ENCODE measurements at regions not wholly inside any gene's neighbourhood (a gene's known extent, or its start where the extent isn't known, plus 50 kb on each side); places are given as distances from the start of the nearest gene placed in this dataset.

GRCh38 chr5:106185661-106186081 is 1485.1 kb downstream of the EFNA5 start:
- TF ChIP-seq CTCF (IDR thresholded peaks at IDR 0.05) = no peak
- TF ChIP-seq EZH2 (IDR thresholded peaks at IDR 0.05; ENCODE audit: borderline replicate concordance, insufficient read depth, low read depth, low read length, poor library complexity, severe bottlenecking) = no peak
